HG03196 (cell line): ENCODE measurements at regions not wholly inside any gene's neighbourhood (a gene's known extent, or its start where the extent isn't known, plus 50 kb on each side); places are given as distances from the start of the nearest gene placed in this dataset.
"Not testable (repeated sequence)": the region's sequence is repeated elsewhere in the genome, so short reads cannot be mapped to it uniquely, and the experiment has no call there.

Experiments used
- ATAC-seq: cut with Tn5 transposase; IDR thresholded peaks from one replicate; pipeline ENCODE4 v1.9.1; 2021; ENCODE audit not compliant: unreplicated experiment

GRCh38 chr3:104168386-104168785 is 1198.3 kb upstream of the ALCAM start:
- no peak for ATAC-seq

GRCh38 chr3:104175696-104176095 is 1191.0 kb upstream of the ALCAM start:
- no peak for ATAC-seq

GRCh38 chr3:104176706-104177105 is 1190.0 kb upstream of the ALCAM start:
- no peak for ATAC-seq

GRCh38 chr3:104178680-104179079 is 1188.0 kb upstream of the ALCAM start:
- ATAC-seq = no peak

GRCh38 chr3:104180906-104181305 is 1185.8 kb upstream of the ALCAM start:
- ATAC-seq = no peak

GRCh38 chr3:104190681-104191080 is 1176.0 kb upstream of the ALCAM start:
- ATAC-seq = no peak

- no peak for ATAC-seq
Observed at GRCh38 chr3:104198131-104198530, 1168.6 kb upstream of the ALCAM start.

- no peak for ATAC-seq
Observed at GRCh38 chr3:104206925-104207324, 1159.8 kb upstream of the ALCAM start.

GRCh38 chr3:104214277-104214676 is 1152.4 kb upstream of the ALCAM start:
- no peak for ATAC-seq

GRCh38 chr3:104214937-104215336 is 1151.8 kb upstream of the ALCAM start:
- no peak for ATAC-seq

GRCh38 chr3:104219046-104219445 is 1147.7 kb upstream of the ALCAM start:
- ATAC-seq = not testable (repeated sequence)

GRCh38 chr3:104234442-104235194 is 1132.1 kb upstream of the ALCAM start:
- ATAC-seq = no peak

- ATAC-seq = no peak
Observed at GRCh38 chr3:104244680-104245220, 1122.0 kb upstream of the ALCAM start.

GRCh38 chr3:104245261-104245660 is 1121.4 kb upstream of the ALCAM start:
- no peak for ATAC-seq

- no peak for ATAC-seq
Observed at GRCh38 chr3:104245981-104246380, 1120.7 kb upstream of the ALCAM start.

- no peak for ATAC-seq
Observed at GRCh38 chr3:104257486-104257885, 1109.2 kb upstream of the ALCAM start.

GRCh38 chr3:104263477-104263876 is 1103.2 kb upstream of the ALCAM start:
- no peak for ATAC-seq

GRCh38 chr3:104266219-104266618 is 1100.5 kb upstream of the ALCAM start:
- not testable (repeated sequence) for ATAC-seq

- ATAC-seq = no peak
Observed at GRCh38 chr3:104269771-104270170, 1096.9 kb upstream of the ALCAM start.

GRCh38 chr3:104273046-104273649 is 1093.6 kb upstream of the ALCAM start:
- ATAC-seq = no peak

GRCh38 chr3:104275199-104275598 is 1091.5 kb upstream of the ALCAM start:
- no peak for ATAC-seq

GRCh38 chr3:104279617-104280016 is 1087.1 kb upstream of the ALCAM start:
- ATAC-seq = no peak
